Vagina (tissue), 2 donors: ENCODE measurements at regions not wholly inside any gene's neighbourhood (a gene's known extent, or its start where the extent isn't known, plus 50 kb on each side); places are given as distances from the start of the nearest gene placed in this dataset.

Experiments
- DNase-seq, 2 donors: peaks; one replicate each; pipeline ENCODE4 v3.0.0-alpha.2; 2017; ENCODE audit errors: extremely low spot score in 2 of 2
- H3K27ac ChIP-seq: fragments of 200-600 bp; sonication (generic); one replicate; pipeline ENCODE4 v1.5.1; 2019
- H3K27me3 ChIP-seq: fragments of 200-600 bp; sonication (generic); one replicate; pipeline ENCODE4 v1.5.1; 2019
- H3K36me3 ChIP-seq, 2 donors: fragments of 200-600 bp; sonication (generic); one replicate each; pipeline ENCODE4 v1.5.1; 2017 to 2019
- H3K4me1 ChIP-seq: fragments of 200-600 bp; sonication (generic); one replicate; pipeline ENCODE4 v1.5.1; 2019
- H3K4me3 ChIP-seq, 2 donors: fragments of 200-600 bp; sonication (generic); 1 replicate in 1 of 2; 2 replicates in 1 of 2; pipeline ENCODE4 v1.5.1; 2016 to 2019
- H3K9me3 ChIP-seq: fragments of 200-600 bp; sonication (generic); one replicate; pipeline ENCODE4 v1.5.1; 2019
- CTCF ChIP-seq, 3 experiments: fragments of 450-650 bp in 2 of 3; fragments of 200-600 bp in 1 of 3; sonication (generic) in 1 of 3; IDR thresholded peaks; one replicate each; pipeline ENCODE4 v1.5.1; 2017 to 2019; ENCODE audit warnings: antibody characterized with exemption in 3 of 3, mild to moderate bottlenecking in 2 of 3, moderate library complexity in 2 of 3
- POLR2A ChIP-seq, 2 donors: fragments of 450-650 bp; IDR thresholded peaks; one replicate each; pipeline ENCODE4 v1.6.1; 2017; ENCODE audit warnings: antibody characterized with exemption in 2 of 2, mild to moderate bottlenecking in 2 of 2, moderate library complexity in 2 of 2
- POLR2AphosphoS5 ChIP-seq, 2 donors: sonication (generic); formaldehyde crosslinking; IDR thresholded peaks; one replicate each; pipeline ENCODE4 v1.9.0; 2017; ENCODE audit warnings: antibody characterized with exemption in 2 of 2, mild to moderate bottlenecking in 2 of 2, low read depth in 1 of 2; ENCODE audit not compliant: insufficient read depth in 1 of 2
- intact Hi-C: fragments of 100-400 bp; cut with DNase I; formaldehyde crosslinking; loops from one replicate; pipeline ENCODE4 v1.15.1; 2023

DNA sequence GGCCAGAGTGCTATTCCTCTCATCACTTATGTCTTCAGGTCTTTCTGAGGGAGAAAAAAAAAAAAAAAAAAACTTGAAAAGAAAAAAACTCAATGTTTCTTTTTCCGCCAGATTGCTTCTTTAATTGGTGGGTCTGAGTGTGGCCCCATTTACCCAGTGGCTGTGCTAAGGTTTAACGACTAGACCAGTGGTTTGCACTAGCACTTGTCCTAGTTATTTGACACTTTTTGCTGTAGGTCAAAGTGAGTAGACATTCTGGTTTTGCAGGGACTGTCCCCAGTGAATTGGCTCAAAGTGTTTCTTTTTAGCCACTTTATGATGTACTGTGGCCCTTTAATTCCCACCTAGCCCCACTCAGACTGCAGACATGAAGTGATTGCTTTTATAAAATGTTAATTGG, 273.3 kb downstream of the PTEN start:
- no peaks in the 10 kb centered on the region for H3K27me3 ChIP-seq
- no peaks in the 10 kb centered on the region for H3K36me3 ChIP-seq
- H3K4me3 ChIP-seq, result no peak overlapping the region
- peaks cover 8% of the 10 kb centered on the region for H3K4me1 ChIP-seq
- no peak for DNase-seq
- no peak for TF ChIP-seq CTCF (IDR thresholded peaks at IDR 0.05)
- no peak for TF ChIP-seq POLR2A (IDR thresholded peaks at IDR 0.05)
- no peak for TF ChIP-seq POLR2AphosphoS5 (IDR thresholded peaks at IDR 0.05; ENCODE audit: insufficient read depth in 1 of 2, low read depth in 1 of 2)
- no peak overlapping the region for H3K27ac ChIP-seq
- no peaks in the 10 kb centered on the region for H3K9me3 ChIP-seq
- intact Hi-C loops, result no loop called here

- Histone ChIP-seq H3K9me3 (no peaks in the 10 kb centered on the region), H3K4me3 (no peak overlapping the region), H3K36me3 (no peaks in the 10 kb centered on the region), H3K27me3 (no peaks in the 10 kb centered on the region), H3K27ac (no peak overlapping the region), H3K4me1 (no peaks in the 10 kb centered on the region)
- intact Hi-C loops, result no loop called here
- TF ChIP-seq CTCF (IDR thresholded peaks at IDR 0.05) (no peak), POLR2AphosphoS5 (IDR thresholded peaks at IDR 0.05; ENCODE audit: insufficient read depth in 1 of 2, low read depth in 1 of 2) (no peak), POLR2A (IDR thresholded peaks at IDR 0.05) (no peak)
- no peak for DNase-seq
Measured at GRCh38 chr10:88138319-88138848, 275.0 kb downstream of the PTEN start.

GRCh38 chr10:88147000-88147798, 283.8 kb downstream of the PTEN start:
- intact Hi-C loops, result no loop called here
- no peak overlapping the region for H3K4me3 ChIP-seq
- no peaks in the 10 kb centered on the region for H3K27me3 ChIP-seq
- peak overlapping the region; percentile 76 for H3K27ac ChIP-seq
- H3K36me3 ChIP-seq, result no peaks in the 10 kb centered on the region
- peaks cover 14% of the 10 kb centered on the region for H3K4me1 ChIP-seq
- H3K9me3 ChIP-seq, result no peaks in the 10 kb centered on the region
- DNase-seq, result no peak
- TF ChIP-seq POLR2A (IDR thresholded peaks at IDR 0.05), result no peak
- TF ChIP-seq CTCF (IDR thresholded peaks at IDR 0.05), result no peak
- peak in 1 of 2 donors; percentile 60 for TF ChIP-seq POLR2AphosphoS5 (IDR thresholded peaks at IDR 0.05; ENCODE audit: insufficient read depth in 1 of 2, low read depth in 1 of 2)

DNA sequence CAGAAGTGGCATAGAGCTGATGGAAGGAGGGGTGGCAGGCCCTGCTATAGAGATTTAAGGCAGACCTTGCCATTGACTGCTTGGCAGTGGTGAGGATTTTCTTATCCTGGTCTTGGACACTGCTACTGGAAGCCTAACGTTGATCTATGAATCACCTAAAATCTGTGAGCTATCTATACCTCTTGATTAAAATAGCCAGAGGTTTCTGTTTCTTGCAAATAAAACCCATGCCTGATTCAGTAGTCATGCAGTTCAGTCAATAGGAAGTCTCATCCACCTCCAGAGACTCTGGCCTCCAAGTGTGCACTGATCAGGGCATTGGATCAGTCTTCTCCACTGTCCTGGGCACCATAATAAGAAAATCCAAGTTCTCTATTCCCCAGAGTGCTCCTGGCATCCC, 286.5 kb downstream of the PTEN start:
- TF ChIP-seq POLR2A (IDR thresholded peaks at IDR 0.05) (no peak), CTCF (IDR thresholded peaks at IDR 0.05) (no peak), POLR2AphosphoS5 (IDR thresholded peaks at IDR 0.05; ENCODE audit: insufficient read depth in 1 of 2, low read depth in 1 of 2) (no peak)
- Histone ChIP-seq H3K36me3 (no peaks in the 10 kb centered on the region), H3K4me1 (peaks cover 27% of the 10 kb centered on the region), H3K27ac (peak overlapping the region; percentile 5), H3K9me3 (no peaks in the 10 kb centered on the region), H3K4me3 (no peak overlapping the region), H3K27me3 (no peaks in the 10 kb centered on the region)
- DNase-seq, result no peak
- intact Hi-C loops, result no loop called here

DNA sequence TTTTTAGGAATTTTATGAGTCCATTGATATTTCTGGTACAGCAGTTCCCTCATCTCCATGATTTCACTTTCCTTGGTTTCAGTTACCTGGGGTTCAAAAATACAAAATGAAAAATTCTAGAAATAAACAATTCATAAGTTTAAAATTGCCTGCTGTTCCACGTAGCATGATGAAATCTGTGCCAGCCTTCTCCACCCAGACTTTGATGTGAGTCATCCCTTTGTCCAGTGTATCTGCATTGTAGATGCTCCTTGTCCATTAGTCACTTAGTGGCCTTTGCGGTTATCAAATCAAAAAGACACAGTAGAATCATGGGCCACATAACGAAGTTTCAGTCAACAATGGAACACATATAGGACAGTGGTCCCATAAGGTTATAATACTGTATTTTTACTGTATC, 286.9 kb downstream of the PTEN start:
- Histone ChIP-seq H3K4me1 (peaks cover 27% of the 10 kb centered on the region), H3K4me3 (no peak overlapping the region), H3K27ac (peak overlapping the region; percentile 5), H3K27me3 (no peaks in the 10 kb centered on the region), H3K9me3 (no peaks in the 10 kb centered on the region), H3K36me3 (no peaks in the 10 kb centered on the region)
- intact Hi-C loops, result no loop called here
- no peak for DNase-seq
- no peak for TF ChIP-seq POLR2A (IDR thresholded peaks at IDR 0.05)
- no peak for TF ChIP-seq POLR2AphosphoS5 (IDR thresholded peaks at IDR 0.05; ENCODE audit: insufficient read depth in 1 of 2, low read depth in 1 of 2)
- no peak for TF ChIP-seq CTCF (IDR thresholded peaks at IDR 0.05)
